H1 (cell line): ENCODE measurements at regions not wholly inside any gene's neighbourhood (a gene's known extent, or its start where the extent isn't known, plus 50 kb on each side); places are given as distances from the start of the nearest gene placed in this dataset.

Source experiments
- CTCF ChIA-PET: fragments of 300-600 bp; sonication (Branson Sonifier 250); formaldehyde crosslinking; loops from one replicate; lab custom pipeline; 2021; ENCODE audit not compliant: partially characterized antibody; lab: Charles Lee
- POLR2A ChIA-PET: fragments of 300-600 bp; sonication (Branson Sonifier 250); formaldehyde crosslinking; loops from one replicate; lab custom pipeline; 2021; ENCODE audit warnings: inconsistent platforms; ENCODE audit not compliant: partially characterized antibody; lab: Charles Lee
- DNase-seq, 2 experiments: peaks; one replicate each; pipeline versions ENCODE4 v3.0.0 to v3.0.0-alpha.2; 2010 to 2022; ENCODE audit warnings: low spot score in 2 of 2, low read depth in 1 of 2, mixed read lengths in 1 of 2
- FAIRE-seq: peaks from 2 replicates; lab custom pipeline; 2011; peaks lifted over from hg19 to GRCh38; lab: Jason Lieb, UNC
- H2AFZ ChIP-seq: 2 replicates; pipeline ENCODE4 v1.8.1; 2012; ENCODE audit warnings: low read length, inconsistent platforms
- H2AK5ac ChIP-seq: 2 replicates; pipeline ENCODE4 v1.6.1; 2013; ENCODE audit warnings: low read depth, low read length
- H2BK120ac ChIP-seq: replicated peaks from 2 replicates; pipeline ENCODE3; 2013; ENCODE audit warnings: low read depth, low read length, inconsistent platforms
- H2BK12ac ChIP-seq: 2 replicates; pipeline ENCODE4 v1.6.1; 2013; ENCODE audit warnings: low read depth, low read length
- H2BK15ac ChIP-seq: 2 replicates; pipeline ENCODE4 v1.6.1; 2013; ENCODE audit warnings: low read length
- H2BK20ac ChIP-seq: 2 replicates; pipeline ENCODE4 v1.6.1; 2013; ENCODE audit warnings: low read length
- H2BK5ac ChIP-seq: 2 replicates; pipeline ENCODE4 v1.6.1; 2013; ENCODE audit warnings: low read depth, low read length
- H3K14ac ChIP-seq: 2 replicates; pipeline ENCODE4 v1.6.1; 2013; ENCODE audit warnings: inconsistent platforms; ENCODE audit not compliant: insufficient read length
- H3K18ac ChIP-seq: 2 replicates; pipeline ENCODE4 v1.6.1; 2013; ENCODE audit warnings: low read length; ENCODE audit errors: extremely low read depth
- H3K23ac ChIP-seq: 2 replicates; pipeline ENCODE4 v1.6.1; 2013; ENCODE audit warnings: inconsistent platforms; ENCODE audit not compliant: insufficient read length
- H3K23me2 ChIP-seq: 2 replicates; pipeline ENCODE4 v1.6.1; 2013; ENCODE audit warnings: low read depth, low read length
- H3K27ac ChIP-seq: 2 replicates; pipeline ENCODE4 v1.6.1; 2011; ENCODE audit warnings: low read depth, low read length, inconsistent platforms
- H3K27me3 ChIP-seq, 4 experiments: replicated peaks in 1 of 4; 1 replicate in 1 of 4; 2 replicates in 3 of 4; pipeline versions ENCODE4 v1.6.1 to v1.8.1; 2011 to 2013; ENCODE audit warnings: low read length in 3 of 4, mild to moderate bottlenecking in 3 of 4, inconsistent platforms in 2 of 4, mixed read lengths in 2 of 4, moderate library complexity in 1 of 4; ENCODE audit not compliant: control insufficient read depth in 3 of 4, insufficient read depth in 3 of 4; ENCODE audit errors: extremely low read depth in 1 of 4
- H3K36me3 ChIP-seq, 4 experiments: 2 replicates each; pipeline versions ENCODE4 v1.6.1 to v1.8.1; 2011 to 2013; ENCODE audit warnings: mild to moderate bottlenecking in 4 of 4, low read length in 3 of 4, moderate library complexity in 2 of 4, control low read depth in 1 of 4, inconsistent platforms in 1 of 4; ENCODE audit not compliant: insufficient read depth in 4 of 4, control insufficient read depth in 2 of 4
- H3K4ac ChIP-seq: replicated peaks from 2 replicates; pipeline ENCODE3; 2013; ENCODE audit warnings: low read length, low read depth, mixed read lengths, inconsistent platforms; ENCODE audit not compliant: insufficient read length
- H3K4me1 ChIP-seq, 4 experiments: replicated peaks in 1 of 4; 1 replicate in 1 of 4; 2 replicates in 3 of 4; pipeline versions ENCODE4 v1.6.1 to v1.8.1; 2011 to 2013; ENCODE audit warnings: low read length in 3 of 4, inconsistent platforms in 2 of 4, mixed read lengths in 1 of 4; ENCODE audit not compliant: insufficient read depth in 4 of 4, control insufficient read depth in 3 of 4
- H3K4me2 ChIP-seq, 2 experiments: 2 replicates each; pipeline versions ENCODE4 v1.6.1 to v1.8.1; 2011 to 2013; ENCODE audit warnings: low read depth in 2 of 2, low read length in 2 of 2, control low read depth in 1 of 2, inconsistent platforms in 1 of 2, mild to moderate bottlenecking in 1 of 2; ENCODE audit not compliant: insufficient read depth in 1 of 2
- H3K4me3 ChIP-seq, 4 experiments: fragments of 200-600, 300-600 bp in 1 of 4; sonication (generic), shearing (Covaris generic), sonication (Bioruptor Twin) in 1 of 4; 2 replicates each; pipeline versions ENCODE4 v1.5.1 to v1.8.1; 2011 to 2016; ENCODE audit warnings: low read length in 4 of 4, low read depth in 3 of 4, control low read depth in 2 of 4, inconsistent platforms in 2 of 4, mild to moderate bottlenecking in 2 of 4, mixed read lengths in 1 of 4, moderate library complexity in 1 of 4; ENCODE audit not compliant: insufficient read depth in 2 of 4; ENCODE audit errors: extremely low read depth in 1 of 4
- H3K56ac ChIP-seq: replicated peaks from 2 replicates; pipeline ENCODE3; 2013; ENCODE audit warnings: low read depth, mild to moderate bottlenecking, mixed read lengths, low read length, inconsistent platforms; ENCODE audit not compliant: insufficient read length
- H3K79me1 ChIP-seq: 2 replicates; pipeline ENCODE4 v1.6.1; 2013; ENCODE audit warnings: low read depth, low read length, control low read depth
- H3K79me2 ChIP-seq, 2 experiments: 2 replicates each; pipeline versions ENCODE4 v1.6.1 to v1.8.1; 2012 to 2013; ENCODE audit warnings: low read length in 2 of 2, mild to moderate bottlenecking in 2 of 2, inconsistent platforms in 1 of 2; ENCODE audit not compliant: insufficient read depth in 2 of 2, control insufficient read depth in 1 of 2
- H3K9ac ChIP-seq, 4 experiments: replicated peaks in 1 of 4; 1 replicate in 1 of 4; 2 replicates in 3 of 4; pipeline versions ENCODE4 v1.6.1 to v1.8.1; 2011 to 2013; ENCODE audit warnings: low read depth in 3 of 4, low read length in 3 of 4, control low read depth in 2 of 4, mild to moderate bottlenecking in 2 of 4, moderate library complexity in 2 of 4, inconsistent platforms in 1 of 4; ENCODE audit errors: extremely low read depth in 1 of 4
- H3K9me3 ChIP-seq, 2 experiments: 2 replicates each; pipeline versions ENCODE4 v1.6.1 to v1.8.1; 2012 to 2013; ENCODE audit warnings: mild to moderate bottlenecking in 2 of 2, moderate library complexity in 2 of 2, control low read depth in 1 of 2, inconsistent platforms in 1 of 2, low read depth in 1 of 2, low read length in 1 of 2, mixed read lengths in 1 of 2; ENCODE audit not compliant: insufficient read depth in 2 of 2
- H4K20me1 ChIP-seq, 2 experiments: replicated peaks in 1 of 2; 2 replicates each; pipeline versions ENCODE3 to v1.8.1; 2011 to 2013; ENCODE audit warnings: inconsistent platforms in 2 of 2, low read length in 2 of 2, mild to moderate bottlenecking in 1 of 2; ENCODE audit not compliant: insufficient read depth in 2 of 2, control insufficient read depth in 1 of 2
- H4K5ac ChIP-seq: 2 replicates; pipeline ENCODE4 v1.6.1; 2013; ENCODE audit warnings: low read length, low read depth, mixed read lengths, inconsistent platforms; ENCODE audit not compliant: insufficient read length
- H4K8ac ChIP-seq: 2 replicates; pipeline ENCODE4 v1.8.0; 2013; ENCODE audit warnings: mild to moderate bottlenecking, moderate library complexity, low read length, inconsistent platforms; ENCODE audit not compliant: insufficient read depth; ENCODE audit errors: extremely low read depth
- H4K91ac ChIP-seq: replicated peaks from 2 replicates; pipeline ENCODE3; 2013; ENCODE audit warnings: low read length, mixed read lengths, inconsistent platforms; ENCODE audit not compliant: insufficient read length
- BACH1 ChIP-seq: IDR thresholded peaks from 2 replicates; pipeline ENCODE4 v1.6.1; 2012; ENCODE audit warnings: low read length, improper control_type of control experiment
- BRCA1 ChIP-seq: IDR thresholded peaks from 2 replicates; pipeline ENCODE4 v1.6.1; 2012; ENCODE audit warnings: low read depth, low read length, improper control_type of control experiment
- EP300 ChIP-seq, 2 experiments: IDR thresholded peaks; 1 replicate in 1 of 2; 2 replicates in 1 of 2; pipeline ENCODE4 v1.6.1; 2011 to 2012; ENCODE audit warnings: low read depth in 2 of 2, low read length in 2 of 2, mild to moderate bottlenecking in 2 of 2, borderline replicate concordance in 1 of 2, inconsistent platforms in 1 of 2, moderate library complexity in 1 of 2
- HDAC2 ChIP-seq, 2 experiments: fragments of 300-600 bp in 1 of 2; sonication (generic) in 1 of 2; IDR thresholded peaks; 2 replicates each; pipeline ENCODE4 v1.6.1; 2011 to 2012; ENCODE audit warnings: low read depth in 2 of 2, low read length in 2 of 2, mild to moderate bottlenecking in 2 of 2, moderate library complexity in 2 of 2, borderline replicate concordance in 1 of 2, inconsistent platforms in 1 of 2
- JUND ChIP-seq: IDR thresholded peaks from 2 replicates; pipeline ENCODE4 v1.6.1; 2011; ENCODE audit warnings: mild to moderate bottlenecking, improper control_type of control experiment, low read length
- PHF8 ChIP-seq: fragments of 200-600 bp; sonication (generic); conservative IDR thresholded peaks from 2 replicates; pipeline ENCODE4 v1.7.1; 2012; ENCODE audit warnings: low read depth, mild to moderate bottlenecking, inconsistent platforms, low read length, moderate library complexity
- POU5F1 ChIP-seq: IDR thresholded peaks from 2 replicates; pipeline ENCODE4 v1.6.1; 2011; ENCODE audit warnings: low read depth, mild to moderate bottlenecking, low read length, moderate library complexity
- SIN3A ChIP-seq, 2 experiments: IDR thresholded peaks in 1 of 2; conservative IDR thresholded peaks in 1 of 2; 2 replicates each; pipeline ENCODE4 v1.6.1; 2011 to 2012; ENCODE audit warnings: low read length in 2 of 2, improper control_type of control experiment in 1 of 2, low read depth in 1 of 2, mild to moderate bottlenecking in 1 of 2
- SIRT6 ChIP-seq: IDR thresholded peaks from one replicate; pipeline ENCODE4 v1.7.1; 2012; ENCODE audit warnings: low read length, inconsistent platforms
- TEAD4 ChIP-seq: IDR thresholded peaks from 2 replicates; pipeline ENCODE4 v1.6.1; 2012; ENCODE audit warnings: low read depth, low read length, inconsistent platforms, mixed read lengths
- ZNF274 ChIP-seq: IDR thresholded peaks from 2 replicates; pipeline ENCODE4 v1.7.0; 2012; ENCODE audit warnings: low read length, borderline replicate concordance; ENCODE audit errors: extremely low read depth
- WGBS, 2 experiments: shearing (Covaris generic) in 1 of 2; methylation state at CpG; one replicate each; pipeline versions ENCODE4 v1.1.6 to v1.1.7; 2013 to 2015; ENCODE audit warnings: low lambda C conversion rate in 2 of 2, mixed read lengths in 2 of 2, inconsistent platforms in 1 of 2, low coverage in 1 of 2, missing lambda C conversion rate in 1 of 2; ENCODE audit not compliant: insufficient replicate concordance in 2 of 2, insufficient coverage in 1 of 2, insufficient read length in 1 of 2; ENCODE audit errors: extremely low coverage in 1 of 2, missing lambda C conversion rate in 1 of 2; 5-methylcytosine and 5-hydroxymethylcytosine counted together

GRCh38 chr10:118455181-118455695 lies 113.1 kb upstream of the FAM204A start:
- Histone ChIP-seq H2BK20ac (no peak overlapping the region), H3K4me2 (no peak overlapping the region), H3K36me3 (no peaks in the 10 kb centered on the region), H3K23me2 (no peaks in the 10 kb centered on the region), H3K18ac (no peak overlapping the region), H3K4me3 (no peak overlapping the region), H3K9ac (no peak overlapping the region), H2AK5ac (no peak overlapping the region), H3K79me2 (no peaks in the 10 kb centered on the region), H3K14ac (no peak overlapping the region), H2BK15ac (no peak overlapping the region), H4K5ac (no peak overlapping the region), H3K27ac (no peak overlapping the region), H4K8ac (no peak overlapping the region), H3K56ac (no peak overlapping the region), H3K4me1 (no peaks in the 10 kb centered on the region), H4K20me1 (no peaks in the 10 kb centered on the region), H3K9me3 (peaks cover 0 to 3% of the 10 kb centered on the region in 2 experiments; a peak in 1 of 4 replicates), H2BK5ac (no peak overlapping the region), H3K79me1 (no peaks in the 10 kb centered on the region), H3K4ac (no peak overlapping the region), H3K23ac (no peak overlapping the region), H4K91ac (no peak overlapping the region), H3K27me3 (no peaks in the 10 kb centered on the region), H2BK12ac (no peak overlapping the region), H2BK120ac (no peak overlapping the region), H2AFZ (no peak overlapping the region)
- DNase-seq (no peak), FAIRE-seq (no peak)
- CTCF ChIA-PET, result no interaction called here
- TF ChIP-seq BRCA1 (no peak), TEAD4 (no peak), ZNF274 (no peak), EP300 (IDR thresholded peaks at IDR 0.05; ENCODE audit: borderline replicate concordance in 1 of 2, low read depth in 2 of 2, low read length in 2 of 2) (no peak), POU5F1 (no peak), BACH1 (no peak), PHF8 (no peak), JUND (no peak), SIN3A (conservative IDR thresholded peaks at IDR 0.05 in 1 of 2, IDR thresholded peaks at IDR 0.05 in 1 of 2; ENCODE audit: low read depth in 1 of 2, low read length in 2 of 2) (no peak), HDAC2 (IDR thresholded peaks at IDR 0.05; ENCODE audit: borderline replicate concordance in 1 of 2, low read depth in 2 of 2, low read length in 2 of 2) (no peak), SIRT6 (no peak)
- 85% methylated on average over 6 of the region's 6 CpGs; no CpG with 5 or more reads in 1 of the 2 experiments for WGBS, 2 experiments
- POLR2A ChIA-PET, result no interaction called here
